SK-N-SH (cell line): ENCODE measurements at regions not wholly inside any gene's neighbourhood (a gene's known extent, or its start where the extent isn't known, plus 50 kb on each side); places are given as distances from the start of the nearest gene placed in this dataset.

Experiments used
- CTCF ChIA-PET: fragments of 300-600, 350-600 bp; formaldehyde crosslinking; extraction: SDS; loops from one replicate; lab custom pipeline; 2021; lab: Yijun Ruan, JAX
- POLR2A ChIA-PET: fragments of 350-600 bp; sonication (Branson Sonifier 250); formaldehyde crosslinking; extraction: SDS; loops from one replicate; lab custom pipeline; 2020; ENCODE audit warnings: antibody characterized with exemption, inconsistent platforms; lab: Yijun Ruan, JAX
- DNase-seq: peaks from one replicate; pipeline ENCODE4 v3.0.0; 2012
- H2AFZ ChIP-seq: fragments of 200-600 bp; sonication (generic); 2 replicates; pipeline ENCODE4 v1.8.1; 2016; ENCODE audit warnings: antibody characterized with exemption, mild to moderate bottlenecking, low read depth
- H3F3A ChIP-seq: fragments of 200-600 bp; sonication (generic); replicated peaks from 2 replicates; pipeline ENCODE3; 2016; ENCODE audit warnings: antibody characterized with exemption, mild to moderate bottlenecking; ENCODE audit not compliant: insufficient read depth
- H3K27ac ChIP-seq, 2 experiments: fragments of 200-500 bp in 1 of 2; fragments of 200-600 bp in 1 of 2; sonication (Bioruptor generic) in 1 of 2; sonication (generic), shearing (Covaris generic) in 1 of 2; 2 replicates each; pipeline versions ENCODE4 v1.5.1 to v1.6.1; 2014 to 2016; ENCODE audit warnings: low read depth in 2 of 2, inconsistent platforms in 1 of 2, low read length in 1 of 2, mild to moderate bottlenecking in 1 of 2, mixed read lengths in 1 of 2
- H3K27me3 ChIP-seq: fragments of 200-600 bp; sonication (generic), shearing (Covaris generic); 2 replicates; pipeline ENCODE4 v1.6.1; 2016; ENCODE audit warnings: mixed run types; ENCODE audit not compliant: insufficient read depth
- H3K36me3 ChIP-seq, 2 experiments: fragments of 200-500 bp in 1 of 2; fragments of 200-600 bp in 1 of 2; sonication (Bioruptor generic) in 1 of 2; sonication (generic) in 1 of 2; replicated peaks in 1 of 2; 2 replicates each; pipeline versions ENCODE3 to v1.5.1; 2014 to 2016; ENCODE audit warnings: low read length in 1 of 2, mild to moderate bottlenecking in 1 of 2; ENCODE audit not compliant: insufficient read depth in 2 of 2, control insufficient read depth in 1 of 2
- H3K4me1 ChIP-seq, 2 experiments: fragments of 200-500 bp in 1 of 2; fragments of 200-600 bp in 1 of 2; sonication (Bioruptor generic) in 1 of 2; sonication (generic), shearing (Covaris generic) in 1 of 2; 2 replicates each; pipeline versions ENCODE4 v1.5.1 to v1.6.1; 2014 to 2016; ENCODE audit warnings: low read depth in 1 of 2, low read length in 1 of 2, mixed run types in 1 of 2; ENCODE audit not compliant: insufficient read depth in 2 of 2, control insufficient read depth in 1 of 2
- H3K4me2 ChIP-seq: fragments of 200-600 bp; sonication (generic), shearing (Covaris generic); 2 replicates; pipeline ENCODE4 v1.6.1; 2017; ENCODE audit warnings: mixed run types
- H3K4me3 ChIP-seq, 2 experiments: fragments of 200-500 bp in 1 of 2; fragments of 200-600 bp in 1 of 2; sonication (Bioruptor generic) in 1 of 2; sonication (generic), shearing (Covaris generic) in 1 of 2; 2 replicates each; pipeline versions ENCODE4 v1.5.1 to v1.8.1; 2014 to 2016; ENCODE audit warnings: low read depth in 2 of 2, inconsistent platforms in 1 of 2, low read length in 1 of 2, mild to moderate bottlenecking in 1 of 2, mixed read lengths in 1 of 2, moderate library complexity in 1 of 2
- H3K79me2 ChIP-seq: fragments of 200-600 bp; sonication (generic); 2 replicates; pipeline ENCODE4 v1.8.1; 2017; ENCODE audit warnings: mild to moderate bottlenecking; ENCODE audit not compliant: insufficient read depth
- H3K9ac ChIP-seq: fragments of 200-600 bp; sonication (generic); 2 replicates; pipeline ENCODE4 v1.6.1; 2017; ENCODE audit warnings: mixed run types
- H3K9me2 ChIP-seq: fragments of 200-600 bp; sonication (generic); 2 replicates; pipeline ENCODE4 v1.6.1; 2017; ENCODE audit warnings: mixed run types
- H3K9me3 ChIP-seq: fragments of 200-600 bp; sonication (generic); 2 replicates; pipeline ENCODE4 v1.6.1; 2017; ENCODE audit warnings: mixed run types, mild to moderate bottlenecking, moderate library complexity
- H4K20me1 ChIP-seq: fragments of 200-600 bp; sonication (generic); 2 replicates; pipeline ENCODE4 v1.6.1; 2017; ENCODE audit warnings: mild to moderate bottlenecking, mixed run types; ENCODE audit not compliant: insufficient read depth
- CHD2 ChIP-seq: fragments of 150-350 bp; IDR thresholded peaks from 2 replicates; pipeline ENCODE4 v1.6.1; 2018; ENCODE audit warnings: low read length; ENCODE audit not compliant: partially characterized antibody
- ELF1 ChIP-seq: IDR thresholded peaks from 2 replicates; pipeline ENCODE4 v1.4.0; 2012
- EP300 ChIP-seq, 2 experiments: IDR thresholded peaks; 2 replicates each; pipeline versions ENCODE4 v1.4.0 to v1.6.1; 2012; ENCODE audit warnings: borderline replicate concordance in 1 of 2, low read depth in 1 of 2, low read length in 1 of 2
- EZH2phosphoT487 ChIP-seq: fragments of 200-600 bp; sonication (generic); IDR thresholded peaks from 2 replicates; pipeline ENCODE4 v1.6.1; 2017; ENCODE audit warnings: low read depth, mixed run types, mild to moderate bottlenecking, antibody characterized with exemption, moderate library complexity, borderline replicate concordance
- FOSL2 ChIP-seq: IDR thresholded peaks from 2 replicates; pipeline ENCODE4 v1.4.0; 2012; ENCODE audit warnings: low read depth, mild to moderate bottlenecking, moderate library complexity, borderline replicate concordance
- FOXM1 ChIP-seq: IDR thresholded peaks from 2 replicates; pipeline ENCODE4 v1.4.0; 2012; ENCODE audit warnings: low read depth, mild to moderate bottlenecking
- GABPA ChIP-seq: IDR thresholded peaks from 2 replicates; pipeline ENCODE4 v1.4.0; 2012; ENCODE audit warnings: low read depth, mild to moderate bottlenecking
- JUND ChIP-seq: IDR thresholded peaks from 2 replicates; pipeline ENCODE4 v1.4.0; 2012
- MXI1 ChIP-seq: IDR thresholded peaks from 2 replicates; pipeline ENCODE4 v1.6.1; 2012; ENCODE audit warnings: mild to moderate bottlenecking, low read depth, low read length, improper control_type of control experiment
- NFIC ChIP-seq: IDR thresholded peaks from 2 replicates; pipeline ENCODE4 v1.4.0; 2012; ENCODE audit warnings: borderline replicate concordance
- POLR2AphosphoS5 ChIP-seq: IDR thresholded peaks from 2 replicates; pipeline ENCODE4 v1.6.1; 2012; ENCODE audit warnings: low read depth, low read length
- RAD21 ChIP-seq: IDR thresholded peaks from 2 replicates; pipeline ENCODE4 v1.6.1; 2012; ENCODE audit warnings: mild to moderate bottlenecking, low read length
- RCOR1 ChIP-seq: fragments of 150-350 bp; IDR thresholded peaks from 2 replicates; pipeline ENCODE4 v1.6.1; 2017; ENCODE audit warnings: antibody characterized with exemption, low read length
- RXRA ChIP-seq: IDR thresholded peaks from 2 replicates; pipeline ENCODE4 v1.4.0; 2012; ENCODE audit warnings: low read depth, mild to moderate bottlenecking, borderline replicate concordance
- SMC3 ChIP-seq: IDR thresholded peaks from 2 replicates; pipeline ENCODE4 v1.6.1; 2012; ENCODE audit warnings: low read depth, low read length, improper control_type of control experiment
- TCF12 ChIP-seq: IDR thresholded peaks from 2 replicates; pipeline ENCODE4 v1.4.0; 2012
- TEAD4 ChIP-seq: IDR thresholded peaks from 2 replicates; pipeline ENCODE4 v1.4.0; 2012; ENCODE audit warnings: mild to moderate bottlenecking, borderline replicate concordance; ENCODE audit not compliant: insufficient read depth
- WGBS: methylation state at CpG from one replicate; pipeline ENCODE4 v1.1.6; 2017; ENCODE audit warnings: low lambda C conversion rate; 5-methylcytosine and 5-hydroxymethylcytosine counted together
- TF ChIP-seq, protein P1 (sequence below): IDR thresholded peaks from 2 replicates; pipeline ENCODE4 v1.4.0; 2012; ENCODE audit warnings: low read depth, borderline replicate concordance
- TF ChIP-seq, protein P2 (sequence below): IDR thresholded peaks from 2 replicates; pipeline ENCODE4 v1.4.0; 2012; ENCODE audit warnings: low read depth
- TF ChIP-seq, protein P3 (sequence below): fragments of 150-350 bp; IDR thresholded peaks from 2 replicates; pipeline ENCODE4 v1.6.1; 2016; ENCODE audit warnings: mild to moderate bottlenecking, low read depth, low read length
- TF ChIP-seq, protein P4 (sequence below): fragments of 200-600 bp; sonication (generic); IDR thresholded peaks from 2 replicates; pipeline ENCODE4 v1.6.1; 2017; ENCODE audit warnings: antibody characterized with exemption, mild to moderate bottlenecking, moderate library complexity

DNA sequence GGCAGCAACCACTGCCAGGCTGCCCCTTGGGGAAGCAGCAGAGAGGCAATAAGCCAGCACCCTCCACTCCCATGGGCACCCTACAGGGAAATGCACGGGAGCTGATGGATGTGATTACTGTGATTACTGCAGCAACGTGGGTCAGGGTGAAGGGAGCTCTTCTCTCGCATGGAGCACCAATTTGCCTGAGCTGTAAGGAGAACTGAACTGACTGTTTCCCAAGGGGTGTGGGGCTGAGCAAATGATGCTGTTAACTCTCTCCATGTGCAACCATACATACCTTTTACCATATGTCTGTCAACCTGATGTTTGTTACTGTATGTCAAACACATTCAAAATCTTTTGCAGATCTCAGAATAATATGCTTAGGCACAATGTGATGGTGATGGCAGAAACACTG, 680.6 kb downstream of the SQOR start:
- peaks cover 0 to 17% of the 10 kb centered on the region in 2 experiments; a peak in 2 of 4 replicates for H3K4me1 ChIP-seq
- no peak overlapping the region for H3K27ac ChIP-seq
- no peaks in the 10 kb centered on the region for H3K9me3 ChIP-seq
- no peak overlapping the region for H2AFZ ChIP-seq
- H3K4me3 ChIP-seq = no peak overlapping the region
- H3F3A ChIP-seq = no peaks in the 10 kb centered on the region
- H3K36me3 ChIP-seq = no peaks in the 10 kb centered on the region
- no peaks in the 10 kb centered on the region for H3K9me2 ChIP-seq
- H3K4me2 ChIP-seq = no peak overlapping the region
- no peaks in the 10 kb centered on the region for H3K79me2 ChIP-seq
- no peaks in the 10 kb centered on the region for H4K20me1 ChIP-seq
- ChIA-PET POLR2A (no interaction called here), CTCF (interaction anchor here (1.1 to 1.9 kb wide), 5 partner anchors 238 to 869 kb away, joined by 3 to 6 read pairs (median 5); no protein-coding TSS in a partner anchor)
- H3K27me3 ChIP-seq = no peaks in the 10 kb centered on the region
- WGBS = 17% methylated on average over 3 of the region's 3 CpGs
- no peak overlapping the region for H3K9ac ChIP-seq
- DNase-seq = no peak
- TF ChIP-seq SMC3 (no peak), GABPA (no peak), CHD2 (no peak), JUND (no peak), POLR2AphosphoS5 (no peak), TEAD4 (no peak), EP300 (IDR thresholded peaks at IDR 0.05; ENCODE audit: borderline replicate concordance in 1 of 2, low read depth in 1 of 2, low read length in 1 of 2) (no peak)
- TF ChIP-seq, protein P1, sequence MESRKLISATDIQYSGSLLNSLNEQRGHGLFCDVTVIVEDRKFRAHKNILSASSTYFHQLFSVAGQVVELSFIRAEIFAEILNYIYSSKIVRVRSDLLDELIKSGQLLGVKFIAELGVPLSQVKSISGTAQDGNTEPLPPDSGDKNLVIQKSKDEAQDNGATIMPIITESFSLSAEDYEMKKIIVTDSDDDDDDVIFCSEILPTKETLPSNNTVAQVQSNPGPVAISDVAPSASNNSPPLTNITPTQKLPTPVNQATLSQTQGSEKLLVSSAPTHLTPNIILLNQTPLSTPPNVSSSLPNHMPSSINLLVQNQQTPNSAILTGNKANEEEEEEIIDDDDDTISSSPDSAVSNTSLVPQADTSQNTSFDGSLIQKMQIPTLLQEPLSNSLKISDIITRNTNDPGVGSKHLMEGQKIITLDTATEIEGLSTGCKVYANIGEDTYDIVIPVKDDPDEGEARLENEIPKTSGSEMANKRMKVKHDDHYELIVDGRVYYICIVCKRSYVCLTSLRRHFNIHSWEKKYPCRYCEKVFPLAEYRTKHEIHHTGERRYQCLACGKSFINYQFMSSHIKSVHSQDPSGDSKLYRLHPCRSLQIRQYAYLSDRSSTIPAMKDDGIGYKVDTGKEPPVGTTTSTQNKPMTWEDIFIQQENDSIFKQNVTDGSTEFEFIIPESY = no peak
- TF ChIP-seq, protein P2, sequence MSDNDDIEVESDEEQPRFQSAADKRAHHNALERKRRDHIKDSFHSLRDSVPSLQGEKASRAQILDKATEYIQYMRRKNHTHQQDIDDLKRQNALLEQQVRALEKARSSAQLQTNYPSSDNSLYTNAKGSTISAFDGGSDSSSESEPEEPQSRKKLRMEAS = no peak
- TF ChIP-seq, protein P3, sequence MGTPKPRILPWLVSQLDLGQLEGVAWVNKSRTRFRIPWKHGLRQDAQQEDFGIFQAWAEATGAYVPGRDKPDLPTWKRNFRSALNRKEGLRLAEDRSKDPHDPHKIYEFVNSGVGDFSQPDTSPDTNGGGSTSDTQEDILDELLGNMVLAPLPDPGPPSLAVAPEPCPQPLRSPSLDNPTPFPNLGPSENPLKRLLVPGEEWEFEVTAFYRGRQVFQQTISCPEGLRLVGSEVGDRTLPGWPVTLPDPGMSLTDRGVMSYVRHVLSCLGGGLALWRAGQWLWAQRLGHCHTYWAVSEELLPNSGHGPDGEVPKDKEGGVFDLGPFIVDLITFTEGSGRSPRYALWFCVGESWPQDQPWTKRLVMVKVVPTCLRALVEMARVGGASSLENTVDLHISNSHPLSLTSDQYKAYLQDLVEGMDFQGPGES = no peak

DNA sequence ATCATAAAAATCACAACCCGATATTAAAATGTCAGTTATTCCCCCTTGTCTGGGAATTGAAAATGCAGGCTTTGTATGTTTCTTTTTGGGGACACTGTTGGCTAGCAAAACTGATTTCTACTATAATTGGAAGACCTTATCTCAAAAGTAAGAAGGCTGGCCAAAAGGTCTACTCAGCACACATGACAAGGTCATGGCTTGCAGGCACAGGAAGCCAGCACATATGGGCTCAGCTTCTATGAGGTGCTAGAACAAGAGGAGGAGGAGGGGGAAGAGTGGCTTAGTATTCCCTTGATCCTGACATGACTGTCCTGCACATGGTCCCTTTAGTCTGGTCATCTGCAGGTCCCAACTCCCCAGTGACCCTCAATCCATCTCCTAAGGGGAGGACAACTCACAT, 681.2 kb downstream of the SQOR start:
- Histone ChIP-seq H4K20me1 (no peaks in the 10 kb centered on the region), H3F3A (no peaks in the 10 kb centered on the region), H3K4me3 (no peak overlapping the region), H2AFZ (no peak overlapping the region), H3K9me2 (no peaks in the 10 kb centered on the region), H3K9ac (no peak overlapping the region), H3K9me3 (no peaks in the 10 kb centered on the region), H3K4me2 (no peak overlapping the region), H3K27ac (no peak overlapping the region), H3K36me3 (no peaks in the 10 kb centered on the region), H3K4me1 (peaks cover 0 to 17% of the 10 kb centered on the region in 2 experiments; a peak in 2 of 4 replicates), H3K79me2 (no peaks in the 10 kb centered on the region), H3K27me3 (no peaks in the 10 kb centered on the region)
- 36% methylated on average over 1 of the region's 1 CpG for WGBS
- POLR2A ChIA-PET = no interaction called here
- DNase-seq = no peak
- CTCF ChIA-PET = interaction anchor here (1.1 to 1.9 kb wide), 4 partner anchors 238 to 869 kb away, joined by 3 to 6 read pairs (median 4); no protein-coding TSS in a partner anchor
- TF ChIP-seq CHD2 (no peak), ELF1 (no peak), FOXM1 (no peak), FOSL2 (no peak), GABPA (no peak), RXRA (no peak), MXI1 (no peak), RAD21 (no peak), TCF12 (no peak), EZH2phosphoT487 (no peak), NFIC (no peak), TEAD4 (no peak), RCOR1 (no peak)
- TF ChIP-seq, protein P2 = no peak
- TF ChIP-seq, protein P4, sequence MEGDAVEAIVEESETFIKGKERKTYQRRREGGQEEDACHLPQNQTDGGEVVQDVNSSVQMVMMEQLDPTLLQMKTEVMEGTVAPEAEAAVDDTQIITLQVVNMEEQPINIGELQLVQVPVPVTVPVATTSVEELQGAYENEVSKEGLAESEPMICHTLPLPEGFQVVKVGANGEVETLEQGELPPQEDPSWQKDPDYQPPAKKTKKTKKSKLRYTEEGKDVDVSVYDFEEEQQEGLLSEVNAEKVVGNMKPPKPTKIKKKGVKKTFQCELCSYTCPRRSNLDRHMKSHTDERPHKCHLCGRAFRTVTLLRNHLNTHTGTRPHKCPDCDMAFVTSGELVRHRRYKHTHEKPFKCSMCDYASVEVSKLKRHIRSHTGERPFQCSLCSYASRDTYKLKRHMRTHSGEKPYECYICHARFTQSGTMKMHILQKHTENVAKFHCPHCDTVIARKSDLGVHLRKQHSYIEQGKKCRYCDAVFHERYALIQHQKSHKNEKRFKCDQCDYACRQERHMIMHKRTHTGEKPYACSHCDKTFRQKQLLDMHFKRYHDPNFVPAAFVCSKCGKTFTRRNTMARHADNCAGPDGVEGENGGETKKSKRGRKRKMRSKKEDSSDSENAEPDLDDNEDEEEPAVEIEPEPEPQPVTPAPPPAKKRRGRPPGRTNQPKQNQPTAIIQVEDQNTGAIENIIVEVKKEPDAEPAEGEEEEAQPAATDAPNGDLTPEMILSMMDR = no peak
- TF ChIP-seq, protein P1 = no peak
